HepG2 (cell line): ENCODE measurements at regions not wholly inside any gene's neighbourhood (a gene's known extent, or its start where the extent isn't known, plus 50 kb on each side); places are given as distances from the start of the nearest gene placed in this dataset.

ENCODE experiments used
- ATAC-seq: fragments of 200-7000 bp; cut with Tn5 transposase; 3 replicates; pipeline ENCODE4 v1.9.1; 2020; ENCODE audit warnings: mild to moderate bottlenecking, moderate library complexity
- BruUV-seq: library from RNA; stranded (reverse); fragments of 400-500 nt; replicated peaks from 2 replicates; lab custom pipeline; 2021; lab: Mats Ljungman, UMichigan
- CTCF ChIA-PET: fragments of 300-600 bp; formaldehyde crosslinking; extraction: SDS; loops from one replicate; lab custom pipeline; 2021; ENCODE audit warnings: low total read pairs, inconsistent platforms, low intra/inter-chr PET ratio; lab: Yijun Ruan, JAX
- POLR2A ChIA-PET: fragments of 350-600 bp; sonication (Branson Sonifier 250); formaldehyde crosslinking; loops from one replicate; lab custom pipeline; 2020; ENCODE audit warnings: antibody characterized with exemption, inconsistent platforms; lab: Yijun Ruan, JAX
- DNase-seq: peaks from one replicate; pipeline ENCODE4 v3.0.0-alpha.2; 2015; ENCODE audit warnings: low spot score
- FAIRE-seq: peaks from 3 replicates; lab custom pipeline; 2011; peaks lifted over from hg19 to GRCh38; lab: Jason Lieb, UNC
- H2AFZ ChIP-seq: one replicate; pipeline ENCODE4 v1.6.1; 2011; ENCODE audit warnings: low read length, inconsistent platforms
- H3K27ac ChIP-seq: fragments of 300-600 bp; 3 replicates; pipeline ENCODE4 v1.8.0; 2011; ENCODE audit warnings: mixed run types, mild to moderate bottlenecking, mixed read lengths, low read length, inconsistent platforms; ENCODE audit not compliant: insufficient read depth; ENCODE audit errors: extremely low read length
- H3K27me3 ChIP-seq, 2 experiments: fragments of 200-600 bp in 1 of 2; 2 replicates in 1 of 2; 3 replicates in 1 of 2; pipeline versions ENCODE4 v1.6.0 to v1.8.0; 2011; ENCODE audit warnings: low read length in 2 of 2, mild to moderate bottlenecking in 2 of 2, moderate library complexity in 2 of 2, inconsistent platforms in 1 of 2; ENCODE audit not compliant: insufficient read depth in 2 of 2, control insufficient read depth in 1 of 2
- H3K36me3 ChIP-seq, 2 experiments: fragments of 200-600 bp in 1 of 2; replicated peaks in 1 of 2; 2 replicates in 1 of 2; 3 replicates in 1 of 2; pipeline versions ENCODE4 v1.5.1 to v1.8.0; 2011; ENCODE audit warnings: low read length in 2 of 2, inconsistent platforms in 1 of 2; ENCODE audit not compliant: insufficient read depth in 2 of 2, control insufficient read depth in 1 of 2
- H3K4me1 ChIP-seq: 2 replicates; pipeline ENCODE4 v1.5.1; 2012; ENCODE audit warnings: low read length, inconsistent platforms; ENCODE audit not compliant: insufficient read depth
- H3K4me2 ChIP-seq: 2 replicates; pipeline ENCODE4 v1.6.0; 2011; ENCODE audit warnings: low read depth, low read length, inconsistent platforms
- H3K4me3 ChIP-seq, 3 experiments: fragments of 200-600 bp in 1 of 3; sonication (generic), shearing (Covaris generic) in 1 of 3; replicated peaks in 1 of 3; 2 replicates each; pipeline ENCODE4 v1.5.1; 2011 to 2016; ENCODE audit warnings: low read length in 3 of 3, inconsistent platforms in 2 of 3, low read depth in 2 of 3, mild to moderate bottlenecking in 2 of 3, control low read depth in 1 of 3, mixed read lengths in 1 of 3; ENCODE audit not compliant: insufficient read depth in 1 of 3
- H3K79me2 ChIP-seq: one replicate; pipeline ENCODE4 v1.6.1; 2011; ENCODE audit warnings: low read length, inconsistent platforms; ENCODE audit not compliant: insufficient read depth
- H3K9ac ChIP-seq: 2 replicates; pipeline ENCODE4 v1.6.0; 2011; ENCODE audit warnings: mild to moderate bottlenecking, low read depth, low read length, inconsistent platforms; ENCODE audit not compliant: insufficient read depth
- H3K9me3 ChIP-seq: 2 replicates; pipeline ENCODE4 v1.5.1; 2012; ENCODE audit warnings: mild to moderate bottlenecking, low read length
- H4K20me1 ChIP-seq: 2 replicates; pipeline ENCODE4 v1.6.0; 2011; ENCODE audit warnings: inconsistent platforms, mild to moderate bottlenecking, low read length, moderate library complexity; ENCODE audit not compliant: insufficient read depth
- ARID2 ChIP-seq: sonication (generic); formaldehyde crosslinking; IDR thresholded peaks from 2 replicates; pipeline ENCODE4 v1.8.1; 2022; ENCODE audit warnings: mild to moderate bottlenecking, missing genetic modification reagents, borderline replicate concordance
- HNF4G ChIP-seq, 2 experiments: sonication (generic) in 1 of 2; formaldehyde crosslinking in 1 of 2; IDR thresholded peaks; 2 replicates each; pipeline versions ENCODE4 v1.4.0 to v1.6.1; 2011 to 2020; ENCODE audit warnings: borderline replicate concordance in 2 of 2, low read depth in 2 of 2, mild to moderate bottlenecking in 2 of 2, low read length in 1 of 2, missing genetic modification reagents in 1 of 2, moderate library complexity in 1 of 2
- HOXA5 ChIP-seq: sonication (generic); formaldehyde crosslinking; IDR thresholded peaks from 2 replicates; pipeline ENCODE4 v1.4.0; 2020; ENCODE audit warnings: missing genetic modification reagents
- JUNB ChIP-seq: sonication (generic); formaldehyde crosslinking; IDR thresholded peaks from 2 replicates; pipeline ENCODE4 v1.8.0; 2022; ENCODE audit warnings: missing genetic modification reagents, mild to moderate bottlenecking, borderline replicate concordance
- MAFK ChIP-seq, 2 experiments: IDR thresholded peaks in 1 of 2; conservative IDR thresholded peaks in 1 of 2; 2 replicates each; pipeline ENCODE4 v1.6.1; 2011; ENCODE audit warnings: improper control_type of control experiment in 2 of 2, low read length in 2 of 2
- MED8 ChIP-seq: sonication (generic); formaldehyde crosslinking; IDR thresholded peaks from 2 replicates; pipeline ENCODE4 v1.8.1; 2023; ENCODE audit warnings: mild to moderate bottlenecking, missing genetic modification reagents; ENCODE audit not compliant: insufficient replicate concordance
- MLLT10 ChIP-seq: sonication (generic); formaldehyde crosslinking; IDR thresholded peaks from 2 replicates; pipeline ENCODE4 v1.4.0; 2020; ENCODE audit warnings: missing genetic modification reagents
- PCBP2 ChIP-seq: fragments of 200-400 bp; formaldehyde crosslinking; optimal IDR thresholded peaks from 2 replicates; pipeline ENCODE3; 2018; ENCODE audit warnings: low read length, low read depth; ENCODE audit not compliant: poor library complexity, severe bottlenecking
- SETDB1 ChIP-seq: sonication (generic); formaldehyde crosslinking; IDR thresholded peaks from 2 replicates; pipeline ENCODE4 v1.5.1; 2020; ENCODE audit warnings: missing genetic modification reagents, mild to moderate bottlenecking, borderline replicate concordance
- ZBTB44 ChIP-seq: sonication (generic); formaldehyde crosslinking; IDR thresholded peaks from 2 replicates; pipeline ENCODE4 v1.4.0; 2020; ENCODE audit warnings: missing genetic modification reagents
- ZC3H13 ChIP-seq: sonication (generic); formaldehyde crosslinking; IDR thresholded peaks from 2 replicates; pipeline ENCODE4 v1.8.1; 2023; ENCODE audit warnings: mild to moderate bottlenecking, missing genetic modification reagents, moderate library complexity
- ZFP90 ChIP-seq: sonication (generic); formaldehyde crosslinking; IDR thresholded peaks from 2 replicates; pipeline ENCODE4 v1.8.0; 2022; ENCODE audit warnings: missing genetic modification reagents, mild to moderate bottlenecking, inconsistent platforms, borderline replicate concordance
- ZMYM4 ChIP-seq: sonication (generic); formaldehyde crosslinking; IDR thresholded peaks from 2 replicates; pipeline ENCODE4 v1.8.1; 2023; ENCODE audit warnings: mild to moderate bottlenecking, missing genetic modification reagents
- ZNF331 ChIP-seq: sonication (generic); formaldehyde crosslinking; IDR thresholded peaks from 2 replicates; pipeline ENCODE4 v1.4.0; 2020; ENCODE audit warnings: missing genetic modification reagents
- ZNF567 ChIP-seq: sonication (generic); formaldehyde crosslinking; IDR thresholded peaks from 2 replicates; pipeline ENCODE4 v1.8.1; 2023; ENCODE audit warnings: mild to moderate bottlenecking, missing genetic modification reagents, borderline replicate concordance
- ZNF569 ChIP-seq: sonication (generic); formaldehyde crosslinking; IDR thresholded peaks from 2 replicates; pipeline ENCODE4 v1.5.0; 2020; ENCODE audit warnings: mild to moderate bottlenecking, missing genetic modification reagents, moderate library complexity, borderline replicate concordance
- ZNF891 ChIP-seq: sonication (generic); formaldehyde crosslinking; IDR thresholded peaks from 2 replicates; pipeline ENCODE4 v1.5.0; 2020; ENCODE audit warnings: mild to moderate bottlenecking, missing genetic modification reagents
- WGBS: methylation state at CpG from one replicate; pipeline ENCODE4 v1.1.6; 2017; ENCODE audit warnings: low lambda C conversion rate; 5-methylcytosine and 5-hydroxymethylcytosine counted together
- in situ Hi-C: cut with HindIII; loops from 2 replicates; pipeline ENCODE4 v1.10.0; 2017; ENCODE audit warnings: low pct_unique_long_range_greater_than_20kb; ENCODE audit not compliant: extremely low pct_ligation_motif_present
- intact Hi-C: fragments of 100-400 bp; cut with micrococcal nuclease; formaldehyde crosslinking; loops from one replicate; pipeline ENCODE4 v1.10.0; 2022; ENCODE audit not compliant: unreplicated experiment
- TF ChIP-seq, protein P1 (sequence below): sonication (generic); formaldehyde crosslinking; IDR thresholded peaks from 2 replicates; pipeline ENCODE4 v1.8.0; 2022; ENCODE audit warnings: low read depth, missing genetic modification reagents
- TF ChIP-seq, protein P2 (sequence below): sonication (generic); formaldehyde crosslinking; IDR thresholded peaks from 2 replicates; pipeline ENCODE4 v1.4.0; 2020; ENCODE audit warnings: missing genetic modification reagents

DNA sequence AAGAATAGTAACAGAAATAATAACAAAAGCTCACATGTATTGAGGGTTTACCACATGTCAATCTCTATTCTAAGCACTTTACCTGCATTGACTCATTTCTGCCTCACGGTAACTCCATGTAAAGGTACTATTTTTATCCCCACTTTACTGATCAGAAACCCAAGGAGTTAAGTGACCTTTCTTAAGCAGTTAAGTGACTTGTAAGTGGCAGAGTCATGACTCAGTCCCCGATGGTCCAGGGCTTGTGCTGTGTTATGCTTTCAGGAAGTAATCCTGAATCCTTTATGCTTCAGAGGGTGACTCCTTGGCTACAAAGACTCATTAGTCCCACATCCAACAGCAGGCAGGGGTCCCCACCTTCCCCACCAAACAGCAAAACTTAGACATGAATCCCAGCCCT is 66.5 kb downstream of the MRM1 start:
- BruUV-seq = no TSS peak
- ChIA-PET CTCF (no interaction called here), POLR2A (no interaction called here)
- Histone ChIP-seq H3K79me2 (no peaks in the 10 kb centered on the region), H3K4me1 (no peaks in the 10 kb centered on the region), H3K9ac (no peak overlapping the region), H3K4me3 (no peak overlapping the region), H3K27ac (no peak overlapping the region), H2AFZ (no peak overlapping the region), H3K36me3 (no peaks in the 10 kb centered on the region), H4K20me1 (no peaks in the 10 kb centered on the region), H3K4me2 (no peak overlapping the region), H3K9me3 (no peaks in the 10 kb centered on the region)
- FAIRE-seq = no peak
- 2% methylated on average over 2 of the region's 2 CpGs for WGBS
- no peak for ATAC-seq
- DNase-seq = no peak
- in situ Hi-C loops = no loop called here
- TF ChIP-seq ZNF891 (no peak), ZC3H13 (no peak), ARID2 (CRISPR knock-in tag) (no peak), ZNF569 (no peak), MAFK (conservative IDR thresholded peaks at IDR 0.05 in 1 of 2, IDR thresholded peaks at IDR 0.05 in 1 of 2; ENCODE audit: low read length in 2 of 2) (no peak), HOXA5 (CRISPR knock-in tag) (no peak), HNF4G (IDR thresholded peaks at IDR 0.05; ENCODE audit: borderline replicate concordance, low read depth, low read length) (no peak), HNF4G (CRISPR knock-in tag; IDR thresholded peaks at IDR 0.05; ENCODE audit: borderline replicate concordance, low read depth) (no peak), JUNB (CRISPR knock-in tag) (no peak), ZNF331 (CRISPR knock-in tag) (no peak), ZFP90 (CRISPR knock-in tag) (no peak), ZMYM4 (CRISPR knock-in tag) (no peak), MLLT10 (CRISPR knock-in tag) (no peak), MED8 (CRISPR knock-in tag) (no peak), ZNF567 (CRISPR knock-in tag) (no peak), SETDB1 (CRISPR knock-in tag) (no peak), ZBTB44 (CRISPR knock-in tag) (no peak), PCBP2 (no peak)
- TF ChIP-seq, protein P1, sequence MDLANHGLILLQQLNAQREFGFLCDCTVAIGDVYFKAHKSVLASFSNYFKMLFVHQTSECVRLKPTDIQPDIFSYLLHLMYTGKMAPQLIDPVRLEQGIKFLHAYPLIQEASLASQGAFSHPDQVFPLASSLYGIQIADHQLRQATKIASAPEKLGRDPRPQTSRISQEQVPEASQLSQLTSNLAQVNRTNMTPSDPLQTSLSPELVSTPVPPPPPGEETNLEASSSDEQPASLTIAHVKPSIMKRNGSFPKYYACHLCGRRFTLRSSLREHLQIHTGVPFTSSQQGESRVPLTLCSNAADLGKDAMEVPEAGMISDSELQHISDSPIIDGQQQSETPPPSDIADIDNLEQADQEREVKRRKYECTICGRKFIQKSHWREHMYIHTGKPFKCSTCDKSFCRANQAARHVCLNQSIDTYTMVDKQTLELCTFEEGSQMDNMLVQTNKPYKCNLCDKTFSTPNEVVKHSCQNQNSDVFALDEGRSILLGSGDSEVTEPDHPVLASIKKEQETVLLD (CRISPR knock-in tag) = no peak
- TF ChIP-seq, protein P2, sequence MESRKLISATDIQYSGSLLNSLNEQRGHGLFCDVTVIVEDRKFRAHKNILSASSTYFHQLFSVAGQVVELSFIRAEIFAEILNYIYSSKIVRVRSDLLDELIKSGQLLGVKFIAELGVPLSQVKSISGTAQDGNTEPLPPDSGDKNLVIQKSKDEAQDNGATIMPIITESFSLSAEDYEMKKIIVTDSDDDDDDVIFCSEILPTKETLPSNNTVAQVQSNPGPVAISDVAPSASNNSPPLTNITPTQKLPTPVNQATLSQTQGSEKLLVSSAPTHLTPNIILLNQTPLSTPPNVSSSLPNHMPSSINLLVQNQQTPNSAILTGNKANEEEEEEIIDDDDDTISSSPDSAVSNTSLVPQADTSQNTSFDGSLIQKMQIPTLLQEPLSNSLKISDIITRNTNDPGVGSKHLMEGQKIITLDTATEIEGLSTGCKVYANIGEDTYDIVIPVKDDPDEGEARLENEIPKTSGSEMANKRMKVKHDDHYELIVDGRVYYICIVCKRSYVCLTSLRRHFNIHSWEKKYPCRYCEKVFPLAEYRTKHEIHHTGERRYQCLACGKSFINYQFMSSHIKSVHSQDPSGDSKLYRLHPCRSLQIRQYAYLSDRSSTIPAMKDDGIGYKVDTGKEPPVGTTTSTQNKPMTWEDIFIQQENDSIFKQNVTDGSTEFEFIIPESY (CRISPR knock-in tag) = no peak
- TF ChIP-seq, all 625 proteins: peak for 0
- peaks cover 4 to 29% of the 10 kb centered on the region in 2 experiments; a peak in 4 of 5 replicates for H3K27me3 ChIP-seq
- intact Hi-C loops = no loop called here
